Tibial nerve (tissue), 3 donors: ENCODE measurements at regions not wholly inside any gene's neighbourhood (a gene's known extent, or its start where the extent isn't known, plus 50 kb on each side); places are given as distances from the start of the nearest gene placed in this dataset.

Source experiments
- CTCF ChIP-seq, 5 experiments: fragments of 200-600 bp in 3 of 5; fragments of 450-650 bp in 2 of 5; sonication (generic) in 3 of 5; IDR thresholded peaks; one replicate each; pipeline ENCODE4 v1.5.1; 2016 to 2019; ENCODE audit warnings: antibody characterized with exemption in 5 of 5, mild to moderate bottlenecking in 3 of 5, moderate library complexity in 2 of 5
- POLR2A ChIP-seq, 2 donors: fragments of 450-650 bp; IDR thresholded peaks; one replicate each; pipeline ENCODE4 v1.6.1; 2017; ENCODE audit warnings: antibody characterized with exemption in 2 of 2, mild to moderate bottlenecking in 2 of 2, moderate library complexity in 2 of 2

- TF ChIP-seq CTCF (IDR thresholded peaks at IDR 0.05) (no peak), POLR2A (IDR thresholded peaks at IDR 0.05) (no peak)
These were observed 286.8 kb downstream of the DIO2 start for GRCh38 chr14:79924551-79924950.
